ENCODE measurements at regions not wholly inside any gene's neighbourhood (a gene's known extent, or its start where the extent isn't known, plus 50 kb on each side); places are given as distances from the start of the nearest gene placed in this dataset.

- no peak for TF ChIP-seq ZNF550 (CRISPR knock-in tag; IDR thresholded peaks at IDR 0.05; ENCODE audit: borderline replicate concordance)
These were observed 1133.0 kb downstream of the VRK1 start (continued) for GRCh38 chr14:97930166-97930565.

GRCh38 chr14:97931273-97931672 lies 1134.1 kb downstream of the VRK1 start:
- CTCF ChIA-PET (ENCODE audit: low intra/inter-chr PET ratio, low total read pairs) = no interaction called here

GRCh38 chr14:97942921-97943320 lies 1145.7 kb downstream of the VRK1 start:
- no peak overlapping the region for H3K9ac ChIP-seq (ENCODE audit: insufficient read depth, low read depth, low read length)
- ChIA-PET POLR2A (no interaction called here), CTCF (ENCODE audit: low intra/inter-chr PET ratio, low total read pairs) (no interaction called here)
- no peak for ATAC-seq
- 0% methylated on average over 1 of the region's 1 CpG for WGBS (ENCODE audit: low lambda C conversion rate)
- H2AFZ ChIP-seq (ENCODE audit: low read length) = no peak overlapping the region
- H3K79me2 ChIP-seq (ENCODE audit: insufficient read depth, low read length) = no peaks in the 10 kb centered on the region
- H3K4me1 ChIP-seq (ENCODE audit: insufficient read depth, low read length) = no peaks in the 10 kb centered on the region
- no peak for TF ChIP-seq PRDM10 (CRISPR knock-in tag; IDR thresholded peaks at IDR 0.05; ENCODE audit: low read depth)
- no peak for TF ChIP-seq POLR2G (IDR thresholded peaks at IDR 0.05; ENCODE audit: low read depth, low read length)
- no peak for TF ChIP-seq ZFX (CRISPR knock-in tag; IDR thresholded peaks at IDR 0.05; ENCODE audit: low read depth)
- peaks cover 97% of the 10 kb centered on the region for H3K9me3 ChIP-seq (ENCODE audit: low read length)
- no peaks in the 10 kb centered on the region for H4K20me1 ChIP-seq (ENCODE audit: insufficient read depth, low read length)
- no peak for FAIRE-seq
- in situ Hi-C loops (cut with HindIII; ENCODE audit: extremely low pct_ligation_motif_present, low pct_unique_long_range_greater_than_20kb) = no loop called here
- no peaks in the 10 kb centered on the region for H3K36me3 ChIP-seq (replicated peaks in 1 of 2; ENCODE audit: control insufficient read depth in 1 of 2, insufficient read depth in 2 of 2, low read length in 2 of 2)
- no TSS peak for BruUV-seq (replicated peaks)
- no peak for DNase-seq (ENCODE audit: low spot score)
- no peak overlapping the region for H3K27ac ChIP-seq (ENCODE audit: extremely low read length, insufficient read depth, low read length)
- H3K27me3 ChIP-seq (ENCODE audit: control insufficient read depth in 1 of 2, insufficient read depth in 2 of 2, low read length in 2 of 2) = no peaks in the 10 kb centered on the region
- H3K4me3 ChIP-seq (replicated peaks in 1 of 3; ENCODE audit: insufficient read depth in 1 of 3, low read depth in 2 of 3, low read length in 3 of 3) = no peak overlapping the region
- intact Hi-C loops (cut with micrococcal nuclease; ENCODE audit: unreplicated experiment) = no loop called here
- no peak overlapping the region for H3K4me2 ChIP-seq (ENCODE audit: low read depth, low read length)

More at GRCh38 chr14:97931273-97931672, 1134.1 kb downstream of the VRK1 start:
- no peaks in the 10 kb centered on the region for H3K27me3 ChIP-seq (ENCODE audit: control insufficient read depth in 1 of 2, insufficient read depth in 2 of 2, low read length in 2 of 2)
- H2AFZ ChIP-seq (ENCODE audit: low read length) = no peak overlapping the region
- TF ChIP-seq THAP7 (CRISPR knock-in tag; IDR thresholded peaks at IDR 0.05) (no peak), ZNF788 (CRISPR knock-in tag; IDR thresholded peaks at IDR 0.05; ENCODE audit: borderline replicate concordance) (no peak), DNMT1 (CRISPR knock-in tag; IDR thresholded peaks at IDR 0.05) (no peak)
- H3K36me3 ChIP-seq (replicated peaks in 1 of 2; ENCODE audit: control insufficient read depth in 1 of 2, insufficient read depth in 2 of 2, low read length in 2 of 2) = no peaks in the 10 kb centered on the region
- POLR2A ChIA-PET = no interaction called here
- in situ Hi-C loops (cut with HindIII; ENCODE audit: extremely low pct_ligation_motif_present, low pct_unique_long_range_greater_than_20kb) = no loop called here
- no peak overlapping the region for H3K9ac ChIP-seq (ENCODE audit: insufficient read depth, low read depth, low read length)
- ATAC-seq (no peak), DNase-seq (ENCODE audit: low spot score) (no peak), FAIRE-seq (no peak)
- peaks cover 82% of the 10 kb centered on the region for H3K9me3 ChIP-seq (ENCODE audit: low read length)
- H4K20me1 ChIP-seq (ENCODE audit: insufficient read depth, low read length) = no peaks in the 10 kb centered on the region
- no peaks in the 10 kb centered on the region for H3K79me2 ChIP-seq (ENCODE audit: insufficient read depth, low read length)
- H3K27ac ChIP-seq (ENCODE audit: extremely low read length, insufficient read depth, low read length) = no peak overlapping the region
- no TSS peak for BruUV-seq (replicated peaks)
- H3K4me3 ChIP-seq (replicated peaks in 1 of 3; ENCODE audit: insufficient read depth in 1 of 3, low read depth in 2 of 3, low read length in 3 of 3) = no peak overlapping the region
- intact Hi-C loops (cut with micrococcal nuclease; ENCODE audit: unreplicated experiment) = no loop called here
- 3% methylated on average over 4 of the region's 4 CpGs for WGBS (ENCODE audit: low lambda C conversion rate)
- H3K4me1 ChIP-seq (ENCODE audit: insufficient read depth, low read length) = no peaks in the 10 kb centered on the region
- H3K4me2 ChIP-seq (ENCODE audit: low read depth, low read length) = no peak overlapping the region

Measured in HepG2 (cell line).